ENCODE measurements at regions not wholly inside any gene's neighbourhood (a gene's known extent, or its start where the extent isn't known, plus 50 kb on each side); places are given as distances from the start of the nearest gene placed in this dataset.
"Not testable (repeated sequence)": the region's sequence is repeated elsewhere in the genome, so short reads cannot be mapped to it uniquely, and the experiment has no call there.

DNA sequence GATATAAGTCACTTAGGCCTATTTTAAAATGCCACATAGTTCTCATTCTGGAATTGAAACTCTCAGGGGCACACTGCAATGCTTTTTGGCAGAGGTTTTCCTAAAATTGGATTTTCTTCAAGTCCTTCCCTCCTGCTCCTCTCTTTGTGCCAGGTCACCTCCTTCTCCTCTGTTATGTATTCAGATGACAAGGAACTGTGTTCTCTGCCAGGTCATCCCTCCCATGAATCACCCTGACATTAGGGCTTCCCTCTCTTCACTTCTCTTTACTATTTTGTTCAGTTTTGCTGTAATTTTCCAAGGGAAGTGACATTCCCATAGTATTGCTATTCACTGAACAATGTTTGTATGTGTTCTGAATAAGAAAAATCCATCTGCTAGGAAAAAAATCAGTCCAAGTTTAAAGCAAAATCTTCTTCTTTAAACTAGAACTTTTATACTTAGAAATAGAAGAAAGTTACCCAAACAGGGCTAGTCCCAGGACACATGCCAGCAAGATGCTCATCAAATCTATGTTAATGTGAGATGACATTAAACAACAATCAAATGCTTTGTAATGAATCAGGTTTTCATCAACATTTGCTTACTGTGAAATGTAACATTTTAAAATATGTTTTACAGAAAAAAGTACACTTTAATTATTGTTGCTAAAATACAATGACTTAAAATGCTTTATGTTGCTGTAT is 461.1 kb downstream of the MMUT start:
- DNase-seq (ENCODE audit: extremely low read depth, low read depth) = no peak

DNA sequence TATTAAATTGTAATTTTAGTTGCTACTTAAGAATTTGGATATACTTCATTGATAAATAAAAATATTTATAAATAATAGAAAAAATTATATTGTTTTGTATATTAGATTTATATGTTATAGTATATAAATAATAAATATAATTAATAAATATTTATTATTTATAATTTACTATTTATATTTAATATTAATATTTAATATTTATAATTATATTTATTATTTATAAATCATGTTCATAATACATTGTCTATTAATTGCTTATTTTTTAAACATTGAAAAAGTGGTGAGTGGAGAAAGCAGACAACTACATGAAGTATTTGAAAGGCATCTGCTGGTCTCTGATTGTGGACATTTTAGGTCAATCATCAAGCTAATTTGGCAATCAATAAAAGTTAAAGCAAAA is 464.5 kb downstream of the MMUT start:
- no peak for DNase-seq (ENCODE audit: extremely low read depth, low read depth)

DNA sequence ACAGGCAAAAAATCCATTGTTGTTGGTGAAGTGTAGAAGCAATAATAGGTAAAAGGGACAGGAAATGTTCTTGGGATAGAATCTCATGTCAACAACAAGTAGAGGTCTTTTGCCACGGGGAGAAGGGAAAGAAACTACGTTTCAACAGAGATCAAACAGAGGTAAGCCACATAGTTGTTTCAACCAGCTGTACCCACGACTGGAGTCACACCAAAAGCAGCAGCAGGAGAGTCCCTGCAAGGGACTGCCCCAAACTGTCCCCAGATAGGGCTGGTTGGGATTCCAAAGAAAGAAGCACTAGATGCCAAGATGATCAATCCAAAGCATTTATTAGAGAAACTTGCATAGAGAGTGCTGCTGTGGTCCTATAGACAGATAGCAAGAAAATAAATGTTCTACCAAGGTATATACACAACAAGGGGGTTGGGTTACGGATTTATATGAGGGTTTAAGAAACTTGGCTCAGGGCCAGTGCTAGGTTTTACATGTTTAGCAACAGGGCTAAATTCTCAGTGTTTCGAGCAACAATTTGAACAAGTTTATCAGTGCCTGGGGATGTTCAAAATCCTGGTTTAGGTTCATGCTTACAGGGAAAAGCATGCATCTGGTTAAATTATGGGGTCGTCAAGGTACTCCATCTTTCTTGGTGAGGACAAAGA is 466.5 kb downstream of the MMUT start:
- DNase-seq (ENCODE audit: extremely low read depth, low read depth) = no peak

DNA sequence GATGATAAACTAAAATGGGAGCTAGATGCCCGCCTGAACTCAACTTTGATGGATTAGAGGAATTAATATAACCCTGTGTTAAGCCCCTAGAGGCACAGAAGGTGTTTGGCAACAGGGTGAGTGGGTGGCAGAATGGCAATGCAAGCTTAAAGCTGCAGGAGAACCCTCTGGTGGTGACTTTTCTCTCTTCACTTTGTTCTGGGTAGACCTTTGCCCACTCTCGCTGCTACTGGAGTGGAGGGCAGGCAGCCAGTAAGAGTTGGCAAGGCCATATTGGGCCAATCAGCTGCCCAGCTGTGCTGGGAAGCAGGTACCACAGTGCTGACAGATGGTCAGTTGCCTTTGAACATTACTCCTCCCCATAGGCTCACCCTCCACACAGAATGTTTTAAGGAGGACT is 468.2 kb downstream of the MMUT start:
- DNase-seq (ENCODE audit: extremely low read depth, low read depth) = no peak

DNA sequence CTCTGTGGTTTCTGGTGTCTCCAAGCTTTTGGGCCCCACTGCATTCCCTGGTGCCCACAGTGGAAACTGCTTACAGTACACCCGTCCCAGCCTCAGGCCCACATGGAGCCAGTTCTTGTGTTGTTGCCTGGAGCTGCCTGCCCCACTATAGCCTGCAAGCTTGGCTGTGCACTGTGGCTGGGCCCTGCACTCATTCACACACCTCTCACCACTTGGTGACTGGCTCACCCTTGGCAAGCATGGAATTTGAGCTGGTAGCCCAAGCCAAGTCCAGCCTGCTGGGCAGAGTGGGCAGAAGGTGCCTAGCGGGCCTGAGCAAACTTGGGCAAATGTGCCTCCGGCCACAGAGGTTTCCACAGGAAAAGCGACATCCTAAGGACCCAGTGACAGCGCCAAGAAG is 472.3 kb downstream of the MMUT start:
- DNase-seq (ENCODE audit: extremely low read depth, low read depth) = no peak

DNA sequence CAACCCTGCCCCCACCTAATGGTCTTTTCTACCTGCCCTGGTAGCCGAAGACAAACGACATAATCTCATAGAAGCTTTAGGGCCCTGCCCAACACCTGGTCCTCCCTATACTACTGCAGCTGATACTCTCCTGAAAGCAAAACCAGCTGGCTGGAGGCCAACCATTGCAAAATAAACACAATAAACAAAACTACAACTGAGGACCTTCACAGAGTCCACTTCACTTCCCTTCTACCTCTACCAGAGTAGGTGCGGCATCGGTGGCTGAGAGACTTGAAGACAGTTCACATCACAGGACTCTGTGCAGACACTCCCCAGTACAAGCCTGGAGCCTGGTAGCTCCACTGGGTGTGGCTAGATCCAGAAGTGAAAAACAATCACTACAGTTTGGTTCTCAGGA is 476.2 kb downstream of the MMUT start:
- no peak for DNase-seq (ENCODE audit: extremely low read depth, low read depth)

DNA sequence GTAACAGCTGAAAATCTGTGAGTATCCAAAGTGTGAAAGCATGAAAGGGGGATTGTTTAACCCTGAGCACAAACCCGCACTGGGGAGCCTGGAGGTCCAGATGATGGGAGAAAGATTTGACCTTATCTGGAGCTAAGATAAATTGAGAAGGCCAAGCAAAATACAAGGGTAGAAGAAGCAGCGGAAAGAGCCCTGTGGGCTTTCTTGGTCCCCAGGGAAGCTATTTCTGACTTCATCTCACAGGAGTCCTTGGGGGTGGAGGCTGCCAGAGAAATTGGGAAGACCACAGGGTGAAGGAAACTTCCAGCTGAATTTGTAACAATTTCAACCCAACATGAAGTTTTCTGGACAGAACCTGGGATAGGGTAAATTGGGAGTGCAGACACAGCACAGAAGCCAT is 476.9 kb downstream of the MMUT start:
- no peak for DNase-seq (ENCODE audit: extremely low read depth, low read depth)

DNA sequence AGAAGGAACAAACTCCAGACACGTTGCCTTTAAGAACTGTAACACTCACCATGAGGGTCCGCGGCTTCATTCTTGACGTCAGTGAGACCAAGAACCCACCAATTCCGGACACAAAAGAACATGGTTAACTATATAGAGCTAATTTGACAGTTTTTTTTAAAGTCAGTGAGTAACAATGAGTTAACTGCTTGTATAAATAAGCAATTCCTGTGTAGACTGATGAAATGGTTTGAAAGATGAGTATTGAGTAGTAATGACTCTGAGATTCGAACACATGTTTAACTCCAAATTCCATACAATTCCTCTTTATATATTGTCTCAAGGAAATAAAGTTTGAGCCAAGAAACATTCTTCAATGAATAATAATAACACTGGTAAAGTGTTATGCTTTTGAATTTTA is 478.0 kb downstream of the MMUT start:
- peak; percentile 26 for DNase-seq (ENCODE audit: extremely low read depth, low read depth)

DNA sequence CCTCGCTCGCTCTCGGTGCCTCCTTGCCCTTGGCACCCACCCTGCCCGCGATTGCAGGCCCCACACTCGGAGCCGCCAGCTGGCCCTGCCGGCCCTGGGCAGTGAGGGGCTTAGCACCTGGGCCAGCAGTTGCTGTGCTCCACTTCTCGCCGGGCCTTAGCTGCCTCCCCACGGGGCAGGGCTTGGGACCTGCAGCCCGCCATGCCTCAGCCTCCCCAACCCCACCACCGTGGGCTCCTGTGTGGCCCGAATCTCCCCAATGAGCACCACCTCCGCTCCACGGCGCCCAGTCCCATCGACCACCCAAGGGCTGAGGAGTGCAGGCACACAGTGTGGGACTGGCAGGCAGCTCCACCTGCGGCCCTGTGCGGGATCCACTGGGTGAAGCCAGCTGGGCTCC is 479.1 kb downstream of the MMUT start:
- not testable (repeated sequence) for DNase-seq (ENCODE audit: extremely low read depth, low read depth)

DNA sequence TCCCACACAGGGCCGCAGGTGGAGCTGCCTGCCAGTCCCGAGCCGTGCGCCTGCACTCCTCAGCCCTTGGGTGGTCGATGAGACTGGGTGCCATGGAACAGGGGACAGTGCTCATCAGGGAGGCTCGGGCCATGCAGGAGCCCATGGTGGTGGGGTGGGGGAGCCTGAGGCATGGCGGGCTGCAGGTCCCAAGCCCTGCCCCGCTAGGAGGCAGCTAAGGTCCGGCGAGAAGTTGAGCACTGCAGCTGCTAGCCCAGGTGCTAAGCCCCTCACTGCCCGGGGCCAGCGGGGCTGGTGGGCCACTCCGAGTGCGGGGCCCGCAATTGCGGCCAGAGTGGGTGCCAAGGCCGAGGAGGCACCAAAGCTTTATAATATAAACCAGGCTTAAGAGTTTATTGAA is 479.7 kb downstream of the MMUT start:
- DNase-seq (ENCODE audit: extremely low read depth, low read depth) = no peak

DNA sequence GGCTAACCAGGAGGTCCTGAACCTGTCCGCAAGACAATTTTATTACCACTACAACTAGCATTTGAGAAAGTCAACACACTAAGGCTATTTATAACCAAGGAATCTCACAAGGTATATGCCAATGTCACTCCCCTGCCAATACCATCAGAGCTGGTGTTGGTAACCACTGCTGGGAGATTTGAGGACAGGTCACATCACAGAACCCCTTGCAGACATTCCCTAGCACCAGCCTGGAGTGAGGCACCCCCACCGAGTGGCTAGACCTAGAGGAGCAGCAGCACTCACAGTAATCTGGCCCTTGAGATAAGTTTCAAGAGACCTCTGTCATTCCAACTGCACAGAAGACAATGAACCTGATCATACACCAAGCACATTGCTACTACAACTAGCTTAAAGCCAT is 483.2 kb downstream of the MMUT start:
- no peak for DNase-seq (ENCODE audit: extremely low read depth, low read depth)

DNA sequence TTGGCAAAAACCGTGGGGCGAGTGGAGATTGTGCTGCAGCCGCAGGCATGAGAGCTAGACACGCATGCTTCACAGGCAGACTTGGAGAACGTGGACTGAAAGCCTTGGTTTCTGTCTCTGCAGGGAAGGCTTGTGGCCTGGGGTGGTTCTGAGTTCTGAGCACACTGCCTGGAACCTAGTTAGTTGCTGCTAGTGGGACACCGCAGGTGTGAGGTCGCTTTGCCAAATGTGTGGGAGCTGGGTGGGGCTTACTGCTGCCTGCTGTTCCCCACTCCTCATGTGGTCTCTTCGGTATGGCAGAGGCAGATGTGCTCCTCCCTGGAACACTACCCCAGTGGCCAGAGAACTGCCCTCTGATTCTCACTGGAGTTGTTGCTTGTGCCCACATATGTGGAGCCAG is 484.0 kb downstream of the MMUT start:
- no peak for DNase-seq (ENCODE audit: extremely low read depth, low read depth)

DNA sequence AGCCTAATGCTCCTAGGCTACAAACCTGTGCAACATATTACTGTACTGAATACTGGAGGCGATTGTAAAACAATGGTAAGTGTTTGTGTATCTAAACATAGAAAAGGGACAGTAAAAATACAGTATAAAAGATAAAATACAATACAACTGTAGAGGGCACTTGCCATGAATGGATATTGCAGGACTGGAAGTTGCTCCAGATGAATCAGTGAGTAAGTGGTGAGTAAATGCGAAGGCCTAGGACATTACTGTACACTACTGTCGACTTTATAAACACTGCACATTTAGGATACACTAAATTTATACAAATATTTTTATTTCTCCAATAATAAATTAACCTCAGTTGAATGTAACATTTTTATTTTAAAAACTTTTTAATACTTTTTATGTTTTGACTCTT is 485.0 kb downstream of the MMUT start:
- no peak for DNase-seq (ENCODE audit: extremely low read depth, low read depth)

DNA sequence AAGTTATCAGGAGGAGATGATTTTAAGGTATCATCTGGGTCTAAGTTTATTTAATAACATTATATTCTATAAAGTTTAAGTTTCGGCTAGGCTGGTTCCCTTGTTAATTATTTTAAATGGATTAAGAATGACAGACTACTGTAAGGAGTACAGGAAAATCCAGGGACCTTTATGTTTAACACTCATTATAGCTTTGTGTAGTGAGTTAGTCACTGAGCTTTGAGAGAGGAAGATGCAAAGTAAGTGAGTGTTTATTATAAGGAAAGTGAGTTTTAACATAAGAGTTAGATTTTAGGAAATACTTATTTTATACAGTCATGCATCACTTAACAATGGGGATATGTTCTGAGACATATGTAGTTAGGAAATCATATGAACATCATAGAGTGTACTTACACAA is 485.5 kb downstream of the MMUT start:
- no peak for DNase-seq (ENCODE audit: extremely low read depth, low read depth)

DNA sequence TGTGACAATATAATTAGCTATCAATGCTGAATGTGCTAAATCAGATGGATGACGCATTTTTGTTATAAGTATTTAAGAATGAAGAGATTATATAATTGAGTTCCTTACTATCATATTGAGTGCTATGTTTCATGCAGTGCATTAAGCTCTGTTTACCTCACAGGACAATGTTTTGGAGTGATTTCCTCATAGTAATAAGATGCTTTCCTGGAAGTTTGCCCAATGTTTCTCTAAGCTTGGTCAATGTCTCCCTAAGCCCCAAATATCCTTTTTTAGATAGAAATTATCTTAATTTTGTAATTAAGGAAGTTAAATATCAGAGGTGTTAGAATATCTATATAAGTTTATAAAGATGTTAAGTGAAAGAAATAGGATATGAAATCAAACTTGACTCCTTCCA is 489.6 kb downstream of the MMUT start:
- DNase-seq (ENCODE audit: extremely low read depth, low read depth) = no peak

DNA sequence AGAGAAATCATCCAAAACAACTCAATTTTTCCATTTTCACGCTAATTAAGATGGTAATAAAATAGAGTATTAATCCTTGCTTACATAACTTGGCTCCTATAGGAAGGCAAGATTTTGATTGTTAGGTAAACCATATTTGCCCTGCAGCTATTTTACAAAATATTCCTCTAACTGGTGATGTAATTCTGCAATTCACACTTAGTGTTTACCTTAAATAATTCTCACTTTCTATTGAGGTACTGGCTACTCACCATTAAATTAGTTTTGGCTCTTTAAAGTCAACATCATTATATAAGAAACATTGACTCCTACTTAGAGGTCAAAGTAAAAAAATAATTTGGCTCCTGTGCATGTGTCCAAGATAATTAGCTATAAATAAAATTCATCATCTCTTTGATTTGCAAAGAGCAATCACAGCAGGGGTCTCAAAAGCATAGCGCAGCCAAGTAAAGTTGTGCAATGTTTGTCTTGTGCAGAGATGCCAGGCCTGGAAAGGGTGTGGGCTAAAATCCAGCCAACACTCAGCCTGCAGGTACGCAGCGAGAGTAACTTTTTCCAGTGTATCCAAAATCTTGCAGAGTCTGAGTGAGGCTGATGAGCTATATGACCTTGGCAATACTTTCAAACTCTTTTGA is 501.2 kb downstream of the MMUT start:
- DNase-seq (ENCODE audit: extremely low read depth, low read depth) = no peak

DNA sequence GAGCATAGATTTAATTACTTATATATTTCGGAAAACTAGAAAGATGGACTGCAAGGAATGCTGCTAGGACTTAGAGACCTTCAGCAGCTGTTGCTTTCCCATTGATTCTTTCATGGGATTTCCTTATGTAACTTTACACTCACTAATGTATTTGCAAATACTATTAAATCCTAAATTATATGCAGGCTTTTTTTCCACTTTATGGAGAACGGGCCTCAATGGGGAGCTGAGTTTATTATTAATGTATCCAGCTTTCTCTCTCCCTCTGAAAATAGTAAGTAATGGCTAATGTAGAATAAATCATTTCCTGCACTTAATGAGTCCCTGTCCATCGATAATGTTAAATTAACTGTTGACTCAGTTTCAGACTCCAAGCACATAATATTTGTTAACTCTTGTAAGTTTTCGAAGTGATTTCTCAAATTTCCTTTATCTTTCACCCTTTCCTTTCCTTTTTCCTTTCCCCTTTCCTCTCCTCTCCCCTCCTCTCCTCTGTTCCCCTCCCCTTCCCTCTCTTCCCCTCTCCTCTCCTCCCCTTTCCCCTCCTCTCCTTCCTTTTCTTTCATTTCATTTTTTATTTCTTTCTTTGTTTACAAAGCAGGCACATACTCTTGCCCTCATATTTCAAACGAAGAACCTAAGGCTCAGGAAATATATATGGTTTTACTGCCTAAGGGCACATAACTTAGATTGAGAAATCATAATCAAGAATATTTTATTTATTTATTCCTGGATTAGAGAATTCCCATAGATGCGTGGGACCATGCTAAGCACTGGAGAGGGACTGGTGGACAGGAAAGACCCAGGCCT is 503.6 kb downstream of the MMUT start:
- DNase-seq (ENCODE audit: extremely low read depth, low read depth) = no peak

DNA sequence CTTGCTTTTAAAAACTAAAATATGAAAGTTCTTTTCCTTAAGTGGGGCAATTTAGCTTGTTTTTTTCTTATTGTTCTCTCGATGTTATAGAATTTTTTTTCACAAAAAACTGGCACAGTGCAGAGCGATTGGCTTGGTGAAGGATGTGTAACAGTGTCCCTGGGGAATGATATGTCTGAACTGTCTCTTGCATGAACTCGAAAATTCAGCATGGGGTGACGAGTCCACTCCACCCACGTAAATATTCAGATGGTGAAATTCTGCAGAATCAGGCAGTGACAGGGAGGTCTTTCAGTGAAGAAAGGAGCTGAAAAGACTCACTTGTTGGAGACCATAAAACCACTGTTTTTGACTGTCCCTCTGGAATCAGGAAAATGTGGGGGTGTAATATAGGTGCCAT is 505.3 kb downstream of the MMUT start:
- no peak for DNase-seq (ENCODE audit: extremely low read depth, low read depth)

DNA sequence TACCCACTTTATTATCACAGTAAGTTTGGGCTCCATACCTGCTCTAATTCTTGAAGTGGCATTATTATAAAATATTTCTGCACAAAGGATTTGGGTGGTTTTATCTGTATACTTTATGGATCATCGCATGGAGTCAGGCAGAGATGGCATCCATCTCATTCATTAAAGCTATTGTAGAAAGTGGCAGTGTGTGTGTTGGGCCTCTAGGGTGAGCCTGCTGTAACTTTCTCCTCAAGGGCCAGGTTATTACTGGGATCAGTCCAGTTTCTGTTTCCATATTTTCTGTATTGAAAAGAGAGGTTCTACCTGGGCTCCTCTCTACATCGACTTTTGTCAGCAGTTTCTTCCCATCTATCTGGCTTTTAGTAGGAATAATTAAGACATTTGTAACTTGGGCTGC is 511.1 kb downstream of the MMUT start:
- DNase-seq (ENCODE audit: extremely low read depth, low read depth) = no peak

DNA sequence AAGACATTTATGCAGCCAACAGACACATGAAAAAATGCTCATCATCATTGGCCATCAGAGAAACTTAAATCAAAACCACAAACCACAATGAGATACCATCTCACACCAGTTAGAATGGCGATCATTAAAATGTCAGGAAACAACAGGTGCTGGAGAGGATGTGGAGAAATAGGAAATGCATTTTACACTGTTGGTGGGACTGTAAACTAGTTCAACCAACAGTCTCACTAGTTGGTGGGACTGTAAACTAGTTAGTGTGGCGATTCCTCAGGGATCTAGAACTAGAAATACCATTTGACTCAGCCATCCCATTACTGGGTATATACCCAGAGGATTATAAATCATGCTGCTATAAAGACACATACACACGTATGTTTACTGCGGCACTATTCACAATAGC is 518.8 kb downstream of the MMUT start:
- DNase-seq (ENCODE audit: extremely low read depth, low read depth) = not testable (repeated sequence)

DNA sequence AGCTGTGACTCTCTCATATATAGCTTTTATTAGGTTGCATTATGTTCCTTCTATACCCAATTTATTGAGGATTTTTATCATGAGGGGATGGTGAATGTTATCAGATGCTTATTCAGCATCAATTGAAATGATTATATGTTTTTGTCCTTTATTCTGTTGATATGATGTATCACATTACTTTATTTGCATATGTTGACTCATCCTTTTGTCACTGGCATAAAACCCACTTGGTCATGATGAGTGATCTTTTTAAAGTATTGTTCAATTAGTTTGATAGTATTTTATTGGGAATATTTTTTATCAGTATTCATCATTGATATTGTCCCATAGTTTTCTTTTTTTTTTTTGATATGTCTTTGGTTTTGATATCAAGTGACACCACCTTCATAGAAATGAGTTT is 529.9 kb downstream of the MMUT start:
- no peak for DNase-seq (ENCODE audit: extremely low read depth, low read depth)

DNA sequence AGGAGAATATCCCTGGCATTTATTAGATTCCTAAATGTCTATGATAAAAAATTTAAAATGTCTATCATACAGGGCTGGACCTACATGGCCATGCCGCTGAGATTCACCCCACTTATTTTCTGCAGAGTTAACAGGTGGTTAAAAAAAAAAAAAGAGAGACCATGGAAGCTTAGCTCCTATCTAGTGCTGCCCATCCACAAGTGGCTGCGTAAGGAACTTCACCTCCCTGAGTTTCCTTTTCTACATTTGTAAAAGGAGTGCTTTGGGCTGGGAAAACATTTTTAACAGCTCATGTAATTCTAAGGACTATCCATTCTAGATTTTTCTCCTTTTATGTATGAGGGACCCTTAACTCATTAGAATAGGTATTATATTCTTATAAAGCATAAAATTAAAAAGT is 534.1 kb downstream of the MMUT start:
- no peak for DNase-seq (ENCODE audit: extremely low read depth, low read depth)
